ENCODE measurements at regions not wholly inside any gene's neighbourhood (a gene's known extent, or its start where the extent isn't known, plus 50 kb on each side); places are given as distances from the start of the nearest gene placed in this dataset.

GRCh38 chr18:44626236-44626635 lies 54.5 kb upstream of the SETBP1 start:
- DNase-seq = no peak

- no peak for DNase-seq
Measured at GRCh38 chr18:44626807-44627206, 53.9 kb upstream of the SETBP1 start.

- DNase-seq = peak; percentile 22 to 33 (median 28)
Measured at GRCh38 chr18:44627280-44627679, 53.4 kb upstream of the SETBP1 start.

GRCh38 chr18:44629406-44629805 lies 51.3 kb upstream of the SETBP1 start:
- DNase-seq = no peak

GRCh38 chr18:44630118-44630517 lies 50.6 kb upstream of the SETBP1 start:
- no peak for DNase-seq

Measured in suppressor macrophage treated with lipopolysaccharide for 1 hour (primary cell).